SIG-M5 treated with dmso at 0.1 percent for 504 hours (cell line): ENCODE measurements at regions not wholly inside any gene's neighbourhood (a gene's known extent, or its start where the extent isn't known, plus 50 kb on each side); places are given as distances from the start of the nearest gene placed in this dataset.
"Not testable (repeated sequence)": the region's sequence is repeated elsewhere in the genome, so short reads cannot be mapped to it uniquely, and the experiment has no call there.

ENCODE experiments used
- DNase-seq: peaks from one replicate; lab custom pipeline; 2025; ENCODE audit not compliant: unreplicated experiment; lab: John Stamatoyannopoulos, UW

- no peak for DNase-seq
Observed at GRCh38 chr9:1115370-1115769, 65.2 kb downstream of the DMRT2 start.

GRCh38 chr9:1117439-1117838 lies 67.3 kb downstream of the DMRT2 start:
- no peak for DNase-seq

- DNase-seq: no peak
Observed at GRCh38 chr9:1120500-1121165, 70.5 kb downstream of the DMRT2 start.

- no peak for DNase-seq
Observed at GRCh38 chr9:1125741-1126140, 75.6 kb downstream of the DMRT2 start.

GRCh38 chr9:1128046-1128445 lies 77.9 kb downstream of the DMRT2 start:
- no peak for DNase-seq

GRCh38 chr9:1129382-1129781 lies 79.2 kb downstream of the DMRT2 start:
- DNase-seq: no peak

GRCh38 chr9:1140057-1140456 lies 89.9 kb downstream of the DMRT2 start:
- DNase-seq: no peak

DNA sequence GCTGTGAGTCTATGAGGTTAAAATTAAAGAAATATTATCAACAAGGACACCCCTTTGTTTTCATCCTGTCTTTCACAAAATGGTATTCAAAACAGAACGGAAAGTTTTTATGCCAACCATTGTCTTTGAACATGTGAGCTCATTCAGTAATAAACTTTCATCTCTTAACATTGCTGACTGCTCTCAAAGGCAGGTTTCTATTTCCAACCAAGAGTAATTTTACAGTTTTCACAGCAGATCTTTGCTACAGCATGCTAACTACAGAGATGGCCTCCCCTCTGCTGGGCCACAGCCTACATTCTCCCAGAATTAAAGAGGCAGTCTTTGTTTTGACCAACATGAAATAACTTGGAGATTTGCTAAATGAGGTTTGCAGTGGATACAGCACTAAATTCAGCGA lies 101.5 kb downstream of the DMRT2 start:
- no peak for DNase-seq

GRCh38 chr9:1152171-1152570 lies 102.0 kb downstream of the DMRT2 start:
- DNase-seq: no peak

DNA sequence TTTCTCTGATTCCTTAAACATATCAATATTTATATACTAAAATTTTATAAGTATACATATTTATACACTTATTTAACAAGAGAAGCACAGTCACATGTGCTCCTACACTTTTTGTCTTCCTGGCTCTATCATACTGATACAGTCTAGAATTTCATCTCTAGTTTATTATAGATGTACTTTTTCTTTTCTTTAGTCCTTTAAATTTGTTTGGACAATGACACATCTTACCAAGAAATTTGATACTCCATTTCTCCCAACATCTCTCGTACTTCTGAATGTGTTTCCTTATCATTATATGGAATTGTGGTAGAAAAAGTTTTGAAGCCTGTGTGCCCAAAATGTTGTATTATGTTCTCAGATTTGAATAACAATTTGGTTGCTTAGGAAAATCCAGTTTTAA lies 104.6 kb downstream of the DMRT2 start:
- DNase-seq: no peak

DNA sequence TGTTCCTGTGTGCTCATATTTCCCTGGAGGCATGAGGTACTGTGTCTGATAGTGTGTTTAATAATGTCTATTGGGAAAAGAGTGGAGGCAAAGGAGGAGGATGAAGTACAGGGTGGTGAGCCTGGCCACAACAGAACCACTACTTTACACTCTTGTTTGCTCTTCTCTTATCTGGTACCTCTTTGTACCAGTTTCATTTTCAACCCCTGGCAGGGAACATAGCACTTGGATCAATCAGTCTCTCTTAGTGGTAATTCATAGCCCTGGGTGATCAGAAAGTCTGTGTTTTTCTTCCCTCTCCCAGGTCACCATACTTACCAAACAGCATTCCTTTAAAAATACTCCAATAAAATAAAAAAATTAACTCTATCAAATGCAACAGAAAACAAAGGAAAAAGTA lies 105.4 kb downstream of the DMRT2 start:
- no peak for DNase-seq

- no peak for DNase-seq
Observed at GRCh38 chr9:1156794-1157550, 106.8 kb downstream of the DMRT2 start.

- no peak for DNase-seq
Observed at GRCh38 chr9:1157836-1158235, 107.7 kb downstream of the DMRT2 start.

GRCh38 chr9:1170918-1171317 lies 120.8 kb downstream of the DMRT2 start:
- no peak for DNase-seq

DNA sequence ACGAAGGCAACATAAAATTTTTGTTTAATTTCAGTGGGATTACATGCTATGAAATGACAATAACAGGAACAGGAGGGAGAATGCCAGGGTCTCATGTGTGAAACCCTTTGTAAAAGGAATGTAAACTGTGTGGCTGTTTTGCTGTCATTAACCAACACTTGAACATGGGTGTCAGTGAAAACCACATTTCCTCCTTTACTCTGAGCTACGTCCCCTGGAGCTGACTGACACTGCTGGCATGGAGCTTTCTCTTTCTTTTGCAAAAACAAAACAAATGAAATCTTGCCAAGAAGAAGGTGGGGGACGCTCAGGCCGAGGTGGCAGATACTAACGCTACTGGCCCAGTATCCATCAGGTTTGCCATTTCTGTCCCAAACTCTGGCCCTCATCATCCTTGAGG lies 121.4 kb downstream of the DMRT2 start:
- no peak for DNase-seq

GRCh38 chr9:1173211-1173610 lies 123.1 kb downstream of the DMRT2 start:
- peak; percentile 57 for DNase-seq

DNA sequence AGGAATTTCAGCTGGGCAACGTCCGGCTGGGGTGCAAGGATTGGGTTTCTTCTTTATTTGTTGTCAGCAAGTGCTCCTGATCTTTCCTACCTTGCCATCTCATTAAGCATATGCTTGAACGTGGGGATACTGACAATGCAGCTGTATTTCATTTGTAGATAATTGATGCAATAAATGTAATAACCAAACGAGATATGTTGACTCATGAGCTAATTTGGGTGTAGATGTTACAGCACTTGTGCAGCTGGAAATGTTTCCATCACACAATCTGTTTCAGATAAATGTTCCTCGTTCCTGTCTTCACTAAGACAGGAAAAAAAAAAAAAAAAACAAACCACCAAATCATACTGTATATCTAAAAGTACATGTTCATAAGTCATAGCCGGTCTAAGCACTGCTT lies 123.8 kb downstream of the DMRT2 start:
- DNase-seq: no peak

DNA sequence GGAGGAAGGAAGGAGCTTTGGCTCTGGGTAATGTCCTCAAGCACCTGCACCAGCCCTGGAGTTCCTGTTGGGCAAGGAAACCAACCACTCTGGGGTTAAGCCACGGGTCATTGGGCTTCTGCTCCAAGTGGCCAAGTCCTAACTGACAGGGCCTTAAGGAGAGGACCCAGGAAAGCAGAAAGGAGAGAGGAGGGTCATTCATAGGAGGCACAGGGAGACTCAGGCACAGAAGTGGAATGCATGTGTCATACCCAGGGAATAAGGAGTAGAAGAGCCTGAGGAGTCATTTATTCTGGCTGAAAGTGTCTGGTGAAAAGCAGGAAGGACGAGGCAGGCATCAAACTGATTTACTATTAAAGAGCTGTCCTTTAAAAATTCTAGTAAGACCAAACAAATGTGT lies 129.2 kb downstream of the DMRT2 start:
- DNase-seq: no peak

GRCh38 chr9:1184146-1184545 lies 134.0 kb downstream of the DMRT2 start:
- no peak for DNase-seq

GRCh38 chr9:1187137-1187536 lies 137.0 kb downstream of the DMRT2 start:
- DNase-seq: not testable (repeated sequence)

DNA sequence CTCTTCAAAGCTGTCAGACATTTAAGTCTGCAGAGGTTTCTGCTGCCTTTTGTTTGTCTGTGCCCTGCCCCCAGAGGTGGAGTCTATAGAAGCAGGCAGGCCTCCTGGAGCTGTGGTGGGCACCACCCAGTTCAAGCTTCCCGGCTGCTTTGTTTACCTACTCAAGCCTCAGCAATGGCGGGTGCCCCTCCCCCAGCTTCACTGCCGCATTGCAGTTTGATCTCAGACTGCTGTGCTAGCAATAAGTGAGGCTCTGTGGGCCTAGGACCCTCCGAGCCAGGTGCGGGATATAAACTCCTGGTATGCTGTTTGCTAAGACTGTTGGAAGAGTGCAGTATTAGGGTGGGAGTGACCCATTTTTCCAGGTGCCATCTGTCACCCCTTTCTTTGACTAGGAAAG lies 145.5 kb downstream of the DMRT2 start:
- DNase-seq: not testable (repeated sequence)

GRCh38 chr9:1198085-1198484 lies 147.9 kb downstream of the DMRT2 start:
- peak; percentile 46 for DNase-seq

DNA sequence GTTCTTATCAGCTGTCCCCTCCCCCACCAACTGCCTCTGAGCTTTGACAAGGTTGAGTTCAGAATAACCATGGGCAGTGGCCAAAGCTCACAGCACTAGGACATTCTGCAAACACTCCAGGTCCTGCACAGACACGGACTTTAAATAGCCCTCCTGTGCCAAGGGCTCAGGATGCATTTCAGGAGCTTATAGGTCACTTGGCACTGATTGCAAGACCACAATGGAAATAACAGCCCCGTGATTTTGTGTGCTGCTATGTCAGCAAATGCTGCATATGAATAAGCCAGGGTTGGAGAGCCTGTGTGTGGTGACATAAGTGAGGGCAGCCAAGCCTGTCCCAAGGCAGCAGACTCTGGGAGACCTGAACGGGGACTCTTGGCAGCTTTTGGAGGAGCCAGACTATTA lies 150.7 kb downstream of the DMRT2 start:
- no peak for DNase-seq
